ENCODE measurements at regions not wholly inside any gene's neighbourhood (a gene's known extent, or its start where the extent isn't known, plus 50 kb on each side); places are given as distances from the start of the nearest gene placed in this dataset.

- intact Hi-C loops (cut with DNase I), result no loop called here
- ATAC-seq, result no peak
- no peak for DNase-seq (ENCODE audit: low spot score)
Measured at GRCh38 chr6:4187480-4187879, 52.1 kb upstream of the ECI2 start.

- intact Hi-C loops (cut with DNase I), result no loop called here
- no peak for DNase-seq (ENCODE audit: low spot score)
- ATAC-seq, result no peak
Measured at GRCh38 chr6:4186385-4186784, 51.0 kb upstream of the ECI2 start.

- intact Hi-C loops (cut with DNase I), result no loop called here
- DNase-seq (ENCODE audit: low spot score) (no peak), ATAC-seq (no peak)
Measured at GRCh38 chr6:4185846-4186245, 50.5 kb upstream of the ECI2 start.

- intact Hi-C loops (cut with DNase I), result no loop called here
- no peak for DNase-seq (ENCODE audit: low spot score)
- ATAC-seq, result no peak
Measured at GRCh38 chr6:4185419-4185818, 50.0 kb upstream of the ECI2 start.

Data from sciatic nerve (tissue), 2 donors.